Fibroblast of lung (primary cell): ENCODE measurements at regions not wholly inside any gene's neighbourhood (a gene's known extent, or its start where the extent isn't known, plus 50 kb on each side); places are given as distances from the start of the nearest gene placed in this dataset.

Source experiments
- EZH2 ChIP-seq: IDR thresholded peaks from 2 replicates; pipeline ENCODE4 v1.5.1; 2012; ENCODE audit warnings: low read length, control low read depth, mild to moderate bottlenecking; ENCODE audit errors: missing control alignments
- TF ChIP-seq, protein P1 (sequence below), 2 donors: IDR thresholded peaks in 1 of 2; conservative IDR thresholded peaks in 1 of 2; 1 replicate in 1 of 2; 2 replicates in 1 of 2; pipeline ENCODE4 v1.5.1; 2011 to 2012; ENCODE audit warnings: low read length in 2 of 2, control low read depth in 1 of 2, inconsistent platforms in 1 of 2, low read depth in 1 of 2, mild to moderate bottlenecking in 1 of 2

DNA sequence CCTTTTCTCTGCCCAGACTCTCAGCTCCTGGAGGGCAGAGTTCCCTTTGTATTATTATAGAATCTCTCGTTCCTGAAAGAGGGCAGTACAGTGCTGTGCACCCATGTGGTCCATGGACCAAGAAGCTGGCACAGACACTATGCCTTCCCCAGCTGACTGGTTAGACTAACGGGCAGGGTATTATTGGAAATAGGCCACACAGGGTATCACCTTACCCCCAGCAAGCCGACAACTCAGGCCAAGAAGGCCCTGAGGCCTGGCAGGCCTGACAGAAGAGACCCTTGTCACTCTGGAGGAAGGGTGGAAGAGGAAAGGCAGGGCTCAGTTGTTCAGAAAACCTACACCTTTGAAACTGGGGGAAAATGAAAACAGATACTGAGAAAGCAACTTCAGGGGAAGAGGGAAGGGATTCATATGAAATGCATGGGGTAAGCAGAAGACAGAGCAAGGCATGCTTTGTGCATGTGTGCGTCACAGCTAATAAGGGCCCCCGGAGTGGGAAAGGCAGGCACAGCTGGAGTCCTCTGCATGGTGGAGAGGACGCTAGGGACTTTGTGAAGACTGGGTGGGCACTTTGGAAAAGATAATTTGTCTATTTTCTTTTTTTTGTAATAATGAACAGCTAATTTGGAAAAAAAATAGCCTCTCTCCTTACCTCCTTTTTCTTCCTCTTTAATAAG is 476.8 kb upstream of the CELF4 start:
- TF ChIP-seq, protein P1, sequence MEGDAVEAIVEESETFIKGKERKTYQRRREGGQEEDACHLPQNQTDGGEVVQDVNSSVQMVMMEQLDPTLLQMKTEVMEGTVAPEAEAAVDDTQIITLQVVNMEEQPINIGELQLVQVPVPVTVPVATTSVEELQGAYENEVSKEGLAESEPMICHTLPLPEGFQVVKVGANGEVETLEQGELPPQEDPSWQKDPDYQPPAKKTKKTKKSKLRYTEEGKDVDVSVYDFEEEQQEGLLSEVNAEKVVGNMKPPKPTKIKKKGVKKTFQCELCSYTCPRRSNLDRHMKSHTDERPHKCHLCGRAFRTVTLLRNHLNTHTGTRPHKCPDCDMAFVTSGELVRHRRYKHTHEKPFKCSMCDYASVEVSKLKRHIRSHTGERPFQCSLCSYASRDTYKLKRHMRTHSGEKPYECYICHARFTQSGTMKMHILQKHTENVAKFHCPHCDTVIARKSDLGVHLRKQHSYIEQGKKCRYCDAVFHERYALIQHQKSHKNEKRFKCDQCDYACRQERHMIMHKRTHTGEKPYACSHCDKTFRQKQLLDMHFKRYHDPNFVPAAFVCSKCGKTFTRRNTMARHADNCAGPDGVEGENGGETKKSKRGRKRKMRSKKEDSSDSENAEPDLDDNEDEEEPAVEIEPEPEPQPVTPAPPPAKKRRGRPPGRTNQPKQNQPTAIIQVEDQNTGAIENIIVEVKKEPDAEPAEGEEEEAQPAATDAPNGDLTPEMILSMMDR (conservative IDR thresholded peaks at IDR 0.05 in 1 of 2, IDR thresholded peaks at IDR 0.05 in 1 of 2; ENCODE audit: low read depth in 1 of 2, low read length in 2 of 2): no peak
- no peak for TF ChIP-seq EZH2
